B cell (primary cell): ENCODE measurements at regions not wholly inside any gene's neighbourhood (a gene's known extent, or its start where the extent isn't known, plus 50 kb on each side); places are given as distances from the start of the nearest gene placed in this dataset.

Experiments
- ATAC-seq: fragments of 200-7000 bp; cut with Tn5 transposase; one replicate; pipeline ENCODE4 v1.10.0; 2021; ENCODE audit warnings: low read depth, mild to moderate bottlenecking, moderate number of reproducible peaks, moderate library complexity
- CTCF ChIA-PET: fragments of 350-600 bp; sonication (Branson Sonifier 250); formaldehyde crosslinking; loops from one replicate; lab custom pipeline; 2021; ENCODE audit warnings: antibody characterized with exemption, inconsistent platforms; lab: Charles Lee
- POLR2A ChIA-PET: fragments of 350-600 bp; sonication (Branson Sonifier 250); formaldehyde crosslinking; loops from one replicate; lab custom pipeline; 2021; ENCODE audit warnings: antibody characterized with exemption; lab: Charles Lee
- DNase-seq: peaks from one replicate; pipeline ENCODE4 v3.0.0; 2013
- H2AFZ ChIP-seq: 2 replicates; pipeline ENCODE4 v1.6.1; 2012; ENCODE audit warnings: mild to moderate bottlenecking, low read depth, low read length; ENCODE audit not compliant: insufficient read depth, poor library complexity, severe bottlenecking
- H3K27ac ChIP-seq, 2 donors: 1 replicate in 1 of 2; 2 replicates in 1 of 2; pipeline ENCODE4 v1.5.1; 2012 to 2013; ENCODE audit warnings: low read length in 2 of 2, mild to moderate bottlenecking in 2 of 2, moderate library complexity in 1 of 2
- H3K27me3 ChIP-seq, 4 experiments: fragments of 200-600 bp in 1 of 4; sonication (generic) in 1 of 4; replicated peaks in 1 of 4; 1 replicate in 2 of 4; 2 replicates in 2 of 4; pipeline versions ENCODE4 v1.6.1 to v1.7.0; 2013 to 2016; ENCODE audit warnings: low read length in 3 of 4, mild to moderate bottlenecking in 2 of 4, mixed read lengths in 1 of 4, moderate library complexity in 1 of 4; ENCODE audit not compliant: insufficient read depth in 4 of 4, control insufficient read depth in 3 of 4; ENCODE audit errors: control extremely low read depth in 1 of 4
- H3K36me3 ChIP-seq, 2 experiments: replicated peaks in 1 of 2; 1 replicate in 1 of 2; 2 replicates in 1 of 2; pipeline versions ENCODE4 v1.6.1 to v1.7.1; 2013; ENCODE audit warnings: low read length in 1 of 2; ENCODE audit not compliant: insufficient read depth in 2 of 2, control insufficient read depth in 1 of 2; ENCODE audit errors: control extremely low read depth in 1 of 2, extremely low read depth in 1 of 2
- H3K4me1 ChIP-seq, 2 donors: fragments of 200-600 bp in 1 of 2; sonication (generic) in 1 of 2; 1 replicate in 1 of 2; 2 replicates in 1 of 2; pipeline versions ENCODE4 v1.5.1 to v1.6.1; 2013 to 2017; ENCODE audit warnings: low read length in 2 of 2; ENCODE audit not compliant: control insufficient read depth in 2 of 2, insufficient read depth in 2 of 2
- H3K4me2 ChIP-seq: replicated peaks from 2 replicates; pipeline ENCODE3; 2012; ENCODE audit warnings: mild to moderate bottlenecking, low read depth, low read length; ENCODE audit not compliant: poor library complexity, severe bottlenecking
- H3K4me3 ChIP-seq, 5 experiments: fragments of 200-600 bp in 1 of 5; sonication (generic) in 1 of 5; 1 replicate in 3 of 5; 2 replicates in 2 of 5; pipeline versions ENCODE4 v1.5.1 to v1.7.0; 2011 to 2016; ENCODE audit warnings: low read length in 4 of 5, mild to moderate bottlenecking in 4 of 5, low read depth in 2 of 5, control low read depth in 1 of 5, moderate library complexity in 1 of 5; ENCODE audit not compliant: insufficient read depth in 1 of 5; ENCODE audit errors: control extremely low read depth in 1 of 5, extremely low read depth in 1 of 5
- H3K79me2 ChIP-seq: fragments of 200-600 bp; sonication (generic); one replicate; pipeline ENCODE4 v1.6.0; 2016; ENCODE audit warnings: low read length; ENCODE audit not compliant: control insufficient read depth, insufficient read depth
- H3K9ac ChIP-seq: fragments of 200-600 bp; sonication (generic); 2 replicates; pipeline ENCODE4 v1.6.1; 2017; ENCODE audit warnings: mild to moderate bottlenecking, low read length, moderate library complexity
- H3K9me3 ChIP-seq, 3 donors: one replicate each; pipeline versions ENCODE4 v1.6.1 to v1.7.1; 2013; ENCODE audit warnings: low read length in 2 of 3; ENCODE audit not compliant: control insufficient read depth in 2 of 3, insufficient read depth in 1 of 3; ENCODE audit errors: control extremely low read depth in 1 of 3
- H4K20me1 ChIP-seq: 2 replicates; pipeline ENCODE4 v1.6.0; 2012; ENCODE audit warnings: mild to moderate bottlenecking, low read length; ENCODE audit not compliant: insufficient read depth, control insufficient read depth, poor library complexity, severe bottlenecking
- H3K27ac Mint-ChIP-seq: one replicate; pipeline ENCODE4 v1.8.0; 2021; ENCODE audit warnings: mixed read lengths
- H3K27me3 Mint-ChIP-seq: one replicate; pipeline ENCODE4 v1.8.0; 2021; ENCODE audit warnings: mixed read lengths
- H3K4me1 Mint-ChIP-seq: one replicate; pipeline ENCODE4 v1.8.0; 2021; ENCODE audit warnings: mixed read lengths
- H3K4me3 Mint-ChIP-seq: one replicate; pipeline ENCODE4 v1.8.0; 2021; ENCODE audit warnings: mixed read lengths
- H3K9me3 Mint-ChIP-seq: one replicate; pipeline ENCODE4 v1.8.0; 2022; ENCODE audit warnings: mixed read lengths; ENCODE audit not compliant: insufficient read depth
- CTCF ChIP-seq: fragments of 200-600 bp; IDR thresholded peaks from one replicate; pipeline ENCODE4 v1.8.0; 2022; ENCODE audit warnings: antibody characterized with exemption, mild to moderate bottlenecking
- EZH2 ChIP-seq: IDR thresholded peaks from 2 replicates; pipeline ENCODE4 v1.6.1; 2012; ENCODE audit warnings: borderline replicate concordance, low read depth, mild to moderate bottlenecking, moderate library complexity, low read length; ENCODE audit not compliant: insufficient read depth, poor library complexity, severe bottlenecking
- WGBS: methylation state at CpG from one replicate; pipeline ENCODE4 v1.1.5; 2013; ENCODE audit warnings: missing lambda C conversion rate; ENCODE audit not compliant: insufficient coverage; 5-methylcytosine and 5-hydroxymethylcytosine counted together
- intact Hi-C: fragments of 100-400 bp; cut with micrococcal nuclease; formaldehyde crosslinking; loops from one replicate; pipeline ENCODE4 v1.10.0; 2022

- H3K4me1 Mint-ChIP-seq = no peaks in the 10 kb centered on the region
- ATAC-seq (no peak), DNase-seq (no peak)
- peaks cover 10% of the 10 kb centered on the region for H3K9me3 Mint-ChIP-seq
- no peaks in the 10 kb centered on the region for H3K27me3 Mint-ChIP-seq
- WGBS = no CpG with 5 or more reads among the region's 2 CpGs
- Histone ChIP-seq H2AFZ (no peak overlapping the region), H3K79me2 (no peaks in the 10 kb centered on the region), H4K20me1 (no peaks in the 10 kb centered on the region), H3K9ac (no peak overlapping the region), H3K9me3 (peaks cover 0 to 3% (median 0%) of the 10 kb centered on the region in 3 donors), H3K36me3 (no peaks in the 10 kb centered on the region), H3K4me1 (no peaks in the 10 kb centered on the region), H3K4me2 (no peak overlapping the region), H3K27me3 (no peaks in the 10 kb centered on the region), H3K27ac (no peak overlapping the region), H3K4me3 (no peak overlapping the region)
- CTCF ChIA-PET = no interaction called here
- POLR2A ChIA-PET = no interaction called here
- H3K27ac Mint-ChIP-seq = no peak overlapping the region
- no peak for TF ChIP-seq CTCF
- no peak for TF ChIP-seq EZH2
- H3K4me3 Mint-ChIP-seq = no peak overlapping the region
- intact Hi-C loops = no loop called here
These were observed 748.7 kb downstream of the TRIML1 start for GRCh38 chr4:188887905-188888304.

DNA sequence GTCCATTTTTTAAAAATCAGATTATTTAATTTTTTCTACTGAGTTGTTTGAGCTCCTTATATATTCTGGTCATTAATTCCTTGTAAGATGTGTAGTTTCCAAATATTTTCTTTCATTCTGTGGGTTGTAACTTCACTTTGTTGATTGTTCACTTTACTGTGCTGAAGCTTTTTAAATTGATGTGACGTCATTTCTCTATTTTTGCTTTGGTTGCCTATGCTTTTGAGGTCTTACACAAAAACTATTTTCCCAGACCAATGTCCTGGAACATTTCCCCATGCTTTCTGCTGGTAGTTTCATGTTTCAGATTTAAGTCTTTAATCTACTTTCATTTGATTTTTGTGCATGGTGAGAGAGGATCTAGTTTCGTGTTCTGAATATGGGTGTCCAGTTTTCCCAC, 753.6 kb downstream of the TRIML1 start:
- Histone ChIP-seq H4K20me1 (no peaks in the 10 kb centered on the region), H3K4me3 (no peak overlapping the region), H3K4me2 (no peak overlapping the region), H3K4me1 (no peaks in the 10 kb centered on the region), H3K9me3 (no peaks in the 10 kb centered on the region), H3K79me2 (no peaks in the 10 kb centered on the region), H3K27me3 (no peaks in the 10 kb centered on the region), H3K27ac (no peak overlapping the region), H3K36me3 (no peaks in the 10 kb centered on the region), H3K9ac (no peak overlapping the region), H2AFZ (no peak overlapping the region)
- no peaks in the 10 kb centered on the region for H3K4me1 Mint-ChIP-seq
- H3K27me3 Mint-ChIP-seq = no peaks in the 10 kb centered on the region
- intact Hi-C loops = no loop called here
- CTCF ChIA-PET = no interaction called here
- no peak overlapping the region for H3K27ac Mint-ChIP-seq
- no CpG with 5 or more reads among the region's 2 CpGs for WGBS
- no peak for DNase-seq
- ATAC-seq = no peak
- no peak overlapping the region for H3K4me3 Mint-ChIP-seq
- TF ChIP-seq CTCF = no peak
- TF ChIP-seq EZH2 = no peak
- H3K9me3 Mint-ChIP-seq = peaks cover 8% of the 10 kb centered on the region
- POLR2A ChIA-PET = no interaction called here
